IPS-15b (cell line): ENCODE measurements at regions not wholly inside any gene's neighbourhood (a gene's known extent, or its start where the extent isn't known, plus 50 kb on each side); places are given as distances from the start of the nearest gene placed in this dataset.

ENCODE experiments used
- H3K27me3 ChIP-seq: one replicate; pipeline ENCODE4 v1.6.1; 2013; ENCODE audit warnings: low read length; ENCODE audit not compliant: control insufficient read depth, insufficient read depth
- H3K36me3 ChIP-seq: one replicate; pipeline ENCODE4 v1.6.1; 2013; ENCODE audit warnings: low read length; ENCODE audit not compliant: control insufficient read depth, insufficient read depth
- H3K4me1 ChIP-seq: one replicate; pipeline ENCODE4 v1.6.1; 2013; ENCODE audit warnings: mild to moderate bottlenecking, low read length; ENCODE audit not compliant: control insufficient read depth, insufficient read depth
- H3K4me3 ChIP-seq: one replicate; pipeline ENCODE4 v1.5.1; 2013; ENCODE audit warnings: low read depth, low read length
- H3K9ac ChIP-seq: one replicate; pipeline ENCODE4 v1.6.1; 2013; ENCODE audit warnings: low read depth, mild to moderate bottlenecking, low read length
- H3K9me3 ChIP-seq: one replicate; pipeline ENCODE4 v1.6.1; 2013; ENCODE audit warnings: mild to moderate bottlenecking, low read length; ENCODE audit not compliant: control insufficient read depth, insufficient read depth

DNA sequence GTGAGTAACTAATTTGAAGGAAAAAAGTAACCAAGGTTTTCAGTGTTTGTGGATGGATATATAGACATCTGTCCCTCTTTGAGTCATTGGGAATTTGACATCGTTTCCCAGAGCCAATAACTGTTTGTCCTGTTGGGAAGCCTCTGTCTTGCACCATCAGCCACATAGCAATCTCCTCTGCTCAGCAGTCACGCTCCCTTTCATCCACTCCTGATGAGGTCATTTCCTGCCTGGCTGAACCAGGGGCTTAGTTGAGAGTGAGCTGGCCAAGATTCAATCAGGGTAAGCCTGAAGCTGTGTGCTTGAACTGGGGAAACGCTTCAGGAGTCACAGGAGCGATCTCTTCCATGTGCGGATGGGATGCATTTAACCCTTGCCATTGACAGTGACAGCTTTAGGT lies 121.5 kb upstream of the FOXQ1 start:
- Histone ChIP-seq H3K9me3 (no peaks in the 10 kb centered on the region), H3K4me3 (no peak overlapping the region), H3K4me1 (no peaks in the 10 kb centered on the region), H3K27me3 (no peaks in the 10 kb centered on the region), H3K9ac (no peak overlapping the region), H3K36me3 (no peaks in the 10 kb centered on the region)

- no peak overlapping the region for H3K9ac ChIP-seq
- no peaks in the 10 kb centered on the region for H3K36me3 ChIP-seq
- H3K9me3 ChIP-seq: no peaks in the 10 kb centered on the region
- no peak overlapping the region for H3K4me3 ChIP-seq
- H3K27me3 ChIP-seq: no peaks in the 10 kb centered on the region
- no peaks in the 10 kb centered on the region for H3K4me1 ChIP-seq
These were observed 123.7 kb upstream of the FOXQ1 start for GRCh38 chr6:1188199-1188598.

- Histone ChIP-seq H3K9ac (no peak overlapping the region), H3K27me3 (no peaks in the 10 kb centered on the region), H3K4me1 (no peaks in the 10 kb centered on the region), H3K36me3 (no peaks in the 10 kb centered on the region), H3K4me3 (no peak overlapping the region), H3K9me3 (no peaks in the 10 kb centered on the region)
These were observed 124.4 kb upstream of the FOXQ1 start for GRCh38 chr6:1187293-1188131.

DNA sequence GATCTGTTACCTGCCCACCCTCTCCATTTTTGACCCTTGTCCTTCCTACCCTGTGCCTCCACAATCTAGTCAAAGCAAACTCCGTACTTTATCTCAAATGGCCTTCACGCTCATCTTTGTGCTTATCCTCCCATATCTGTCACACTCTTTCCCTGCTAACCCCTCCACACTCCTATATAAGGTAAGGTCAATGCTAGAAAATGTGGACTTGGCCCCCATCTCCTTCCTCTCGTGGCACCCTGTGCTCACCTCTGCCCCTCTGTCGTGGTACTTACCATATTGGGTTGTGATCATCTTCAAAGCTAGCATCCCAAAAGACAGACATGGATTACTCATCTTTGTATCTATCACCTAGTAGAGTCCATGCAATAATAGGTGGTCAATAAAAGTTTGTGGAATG lies 127.6 kb upstream of the FOXQ1 start:
- no peaks in the 10 kb centered on the region for H3K27me3 ChIP-seq

GRCh38 chr6:1182722-1183521 lies 129.0 kb upstream of the FOXQ1 start:
- H3K9me3 ChIP-seq: no peaks in the 10 kb centered on the region
- no peaks in the 10 kb centered on the region for H3K27me3 ChIP-seq
- H3K36me3 ChIP-seq: no peaks in the 10 kb centered on the region
- no peaks in the 10 kb centered on the region for H3K4me1 ChIP-seq
- no peak overlapping the region for H3K4me3 ChIP-seq
- H3K9ac ChIP-seq: no peak overlapping the region

More for the DNA sequence above, 127.6 kb upstream of the FOXQ1 start:
- no peaks in the 10 kb centered on the region for H3K9me3 ChIP-seq
- no peak overlapping the region for H3K4me3 ChIP-seq
- no peak overlapping the region for H3K9ac ChIP-seq
- no peaks in the 10 kb centered on the region for H3K4me1 ChIP-seq
- no peaks in the 10 kb centered on the region for H3K36me3 ChIP-seq

GRCh38 chr6:1181939-1182605 lies 129.8 kb upstream of the FOXQ1 start:
- Histone ChIP-seq H3K9ac (no peak overlapping the region), H3K4me1 (no peaks in the 10 kb centered on the region), H3K27me3 (no peaks in the 10 kb centered on the region), H3K9me3 (no peaks in the 10 kb centered on the region), H3K4me3 (no peak overlapping the region), H3K36me3 (no peaks in the 10 kb centered on the region)

DNA sequence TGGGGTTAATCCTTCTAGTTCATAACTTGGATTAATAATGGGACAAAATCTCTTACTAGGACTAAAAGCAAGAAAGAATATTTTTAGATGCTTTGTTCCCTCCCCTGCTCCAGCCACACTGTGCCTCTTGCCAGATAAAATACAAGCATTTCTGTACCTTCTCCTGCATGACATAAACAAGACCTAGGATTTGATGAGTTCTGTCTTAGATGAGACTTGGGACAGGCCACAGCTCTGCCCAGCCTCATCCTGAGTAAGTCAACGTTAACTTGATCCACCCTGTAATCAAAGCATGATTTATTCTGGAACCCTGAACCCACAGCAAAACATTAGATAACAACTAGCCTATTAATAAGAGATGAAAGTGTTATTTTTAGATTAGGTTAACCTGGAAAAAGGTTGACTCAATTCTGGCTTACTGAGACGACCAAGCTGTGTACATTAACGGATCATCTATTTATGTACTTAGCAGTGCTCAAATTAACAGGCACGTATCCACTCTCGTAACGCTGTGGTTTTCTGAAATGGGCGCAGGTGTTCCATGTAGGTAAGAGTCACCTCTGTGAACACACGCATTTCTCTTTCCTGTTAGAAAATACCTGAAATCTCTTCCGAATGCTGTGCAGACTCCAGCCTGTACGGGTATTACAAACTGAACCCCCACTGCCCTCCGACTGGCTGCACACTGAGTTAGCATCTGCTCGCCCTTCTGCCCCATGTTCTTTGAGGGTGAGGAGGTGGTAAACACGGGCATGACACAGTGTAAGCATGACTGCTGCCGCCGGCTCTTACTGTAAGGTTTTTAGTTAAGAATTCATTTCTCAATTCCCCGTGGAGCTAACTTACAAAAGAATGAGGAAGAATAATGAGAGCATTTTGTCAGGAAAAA lies 132.1 kb upstream of the FOXQ1 start:
- Histone ChIP-seq H3K4me1 (no peaks in the 10 kb centered on the region), H3K27me3 (no peaks in the 10 kb centered on the region), H3K36me3 (no peaks in the 10 kb centered on the region), H3K9ac (no peak overlapping the region), H3K9me3 (no peaks in the 10 kb centered on the region), H3K4me3 (no peak overlapping the region)

GRCh38 chr6:1178590-1178989 lies 133.3 kb upstream of the FOXQ1 start:
- Histone ChIP-seq H3K4me3 (no peak overlapping the region), H3K4me1 (no peaks in the 10 kb centered on the region), H3K9me3 (no peaks in the 10 kb centered on the region), H3K9ac (no peak overlapping the region), H3K27me3 (no peaks in the 10 kb centered on the region), H3K36me3 (no peaks in the 10 kb centered on the region)

- Histone ChIP-seq H3K4me1 (no peaks in the 10 kb centered on the region), H3K36me3 (no peaks in the 10 kb centered on the region), H3K27me3 (no peaks in the 10 kb centered on the region), H3K9ac (no peak overlapping the region), H3K9me3 (no peaks in the 10 kb centered on the region), H3K4me3 (no peak overlapping the region)
These were observed 135.3 kb upstream of the FOXQ1 start for GRCh38 chr6:1176567-1176966.

- no peaks in the 10 kb centered on the region for H3K9me3 ChIP-seq
- no peaks in the 10 kb centered on the region for H3K27me3 ChIP-seq
- H3K4me1 ChIP-seq: no peaks in the 10 kb centered on the region
- H3K4me3 ChIP-seq: no peak overlapping the region
- H3K9ac ChIP-seq: no peak overlapping the region
- no peaks in the 10 kb centered on the region for H3K36me3 ChIP-seq
These were observed 136.0 kb upstream of the FOXQ1 start for GRCh38 chr6:1175877-1176276.

- no peaks in the 10 kb centered on the region for H3K36me3 ChIP-seq
- no peaks in the 10 kb centered on the region for H3K27me3 ChIP-seq
- no peaks in the 10 kb centered on the region for H3K4me1 ChIP-seq
- H3K9me3 ChIP-seq: no peaks in the 10 kb centered on the region
- no peak overlapping the region for H3K4me3 ChIP-seq
- no peak overlapping the region for H3K9ac ChIP-seq
These were observed 141.1 kb upstream of the FOXQ1 start for GRCh38 chr6:1170794-1171193.
